ENCODE measurements at regions not wholly inside any gene's neighbourhood (a gene's known extent, or its start where the extent isn't known, plus 50 kb on each side); places are given as distances from the start of the nearest gene placed in this dataset.

- TF ChIP-seq, protein P1, sequence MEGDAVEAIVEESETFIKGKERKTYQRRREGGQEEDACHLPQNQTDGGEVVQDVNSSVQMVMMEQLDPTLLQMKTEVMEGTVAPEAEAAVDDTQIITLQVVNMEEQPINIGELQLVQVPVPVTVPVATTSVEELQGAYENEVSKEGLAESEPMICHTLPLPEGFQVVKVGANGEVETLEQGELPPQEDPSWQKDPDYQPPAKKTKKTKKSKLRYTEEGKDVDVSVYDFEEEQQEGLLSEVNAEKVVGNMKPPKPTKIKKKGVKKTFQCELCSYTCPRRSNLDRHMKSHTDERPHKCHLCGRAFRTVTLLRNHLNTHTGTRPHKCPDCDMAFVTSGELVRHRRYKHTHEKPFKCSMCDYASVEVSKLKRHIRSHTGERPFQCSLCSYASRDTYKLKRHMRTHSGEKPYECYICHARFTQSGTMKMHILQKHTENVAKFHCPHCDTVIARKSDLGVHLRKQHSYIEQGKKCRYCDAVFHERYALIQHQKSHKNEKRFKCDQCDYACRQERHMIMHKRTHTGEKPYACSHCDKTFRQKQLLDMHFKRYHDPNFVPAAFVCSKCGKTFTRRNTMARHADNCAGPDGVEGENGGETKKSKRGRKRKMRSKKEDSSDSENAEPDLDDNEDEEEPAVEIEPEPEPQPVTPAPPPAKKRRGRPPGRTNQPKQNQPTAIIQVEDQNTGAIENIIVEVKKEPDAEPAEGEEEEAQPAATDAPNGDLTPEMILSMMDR (IDR thresholded peaks at IDR 0.05) = no peak
- no peak for TF ChIP-seq POLR2AphosphoS5 (IDR thresholded peaks at IDR 0.05)
Observed at GRCh38 chr9:103902263-103902662, 191.8 kb upstream of the SMC2 start.

All from breast epithelium (tissue), 3 donors.